GM18507 (cell line): ENCODE measurements at regions not wholly inside any gene's neighbourhood (a gene's known extent, or its start where the extent isn't known, plus 50 kb on each side); places are given as distances from the start of the nearest gene placed in this dataset.

Experiments used
- DNase-seq: peaks from one replicate; pipeline ENCODE4 v3.0.0; 2011; ENCODE audit warnings: low read depth; ENCODE audit not compliant: insufficient read length; ENCODE audit errors: extremely low spot score
- FAIRE-seq: peaks from 2 replicates; lab custom pipeline; 2011; peaks lifted over from hg19 to GRCh38; lab: Jason Lieb, UNC

- DNase-seq (no peak), FAIRE-seq (no peak)
Observed at GRCh38 chr1:5812295-5812694, 179.9 kb downstream of the NPHP4 start.

DNA sequence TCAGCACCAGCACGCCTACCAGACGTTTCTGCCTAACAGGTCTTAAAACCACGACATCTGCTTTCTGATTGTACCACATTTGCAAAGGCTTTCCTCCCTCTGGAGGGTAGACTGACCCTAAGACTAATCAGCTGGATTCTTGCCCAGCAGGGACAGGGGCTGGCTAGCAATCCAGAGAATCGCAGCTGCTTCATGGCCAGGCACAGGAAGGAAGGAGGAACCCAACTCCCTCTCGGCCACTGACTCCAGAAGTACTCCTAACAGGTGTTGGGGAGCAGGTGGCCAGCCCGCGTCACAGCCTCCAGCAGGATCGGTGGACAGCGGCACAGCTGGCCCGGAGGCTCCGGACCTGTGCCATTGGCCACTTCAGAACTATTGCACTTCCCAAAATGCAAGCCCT is 180.8 kb downstream of the NPHP4 start:
- no peak for FAIRE-seq
- no peak for DNase-seq

- FAIRE-seq (no peak), DNase-seq (no peak)
Observed at GRCh38 chr1:5810553-5811270, 181.5 kb downstream of the NPHP4 start.

GRCh38 chr1:5810131-5810530 is 182.1 kb downstream of the NPHP4 start:
- FAIRE-seq (no peak), DNase-seq (no peak)

DNA sequence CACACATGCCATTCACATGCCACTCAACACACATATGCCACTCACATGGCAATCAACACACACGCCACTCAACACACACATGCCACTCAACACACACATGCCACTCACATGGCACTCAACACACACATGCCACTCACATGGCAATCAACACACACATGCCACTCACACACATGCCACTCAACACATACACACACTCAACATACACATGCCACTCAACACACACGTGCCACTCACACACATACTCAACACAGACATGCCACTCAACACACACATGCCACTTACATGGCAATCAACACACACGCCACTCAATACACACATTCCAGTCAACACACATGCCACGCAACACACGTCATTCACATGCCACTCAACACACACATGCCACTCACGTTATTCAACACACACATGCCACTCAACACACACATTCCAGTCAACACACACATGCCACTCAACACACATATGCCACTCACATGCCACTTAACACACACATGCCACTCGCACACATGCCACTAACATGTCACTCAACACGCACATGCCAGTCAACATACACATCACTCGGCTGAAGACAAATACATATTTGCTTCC is 182.9 kb downstream of the NPHP4 start:
- FAIRE-seq = no peak

GRCh38 chr1:5803851-5804250 is 188.4 kb downstream of the NPHP4 start:
- no peak for FAIRE-seq
- no peak for DNase-seq

More for the DNA sequence above, 182.9 kb downstream of the NPHP4 start:
- DNase-seq = no peak

- FAIRE-seq (no peak), DNase-seq (no peak)
Observed at GRCh38 chr1:5802606-5803005, 189.6 kb downstream of the NPHP4 start.

GRCh38 chr1:5798904-5799303 is 193.3 kb downstream of the NPHP4 start:
- DNase-seq (no peak), FAIRE-seq (no peak)

DNA sequence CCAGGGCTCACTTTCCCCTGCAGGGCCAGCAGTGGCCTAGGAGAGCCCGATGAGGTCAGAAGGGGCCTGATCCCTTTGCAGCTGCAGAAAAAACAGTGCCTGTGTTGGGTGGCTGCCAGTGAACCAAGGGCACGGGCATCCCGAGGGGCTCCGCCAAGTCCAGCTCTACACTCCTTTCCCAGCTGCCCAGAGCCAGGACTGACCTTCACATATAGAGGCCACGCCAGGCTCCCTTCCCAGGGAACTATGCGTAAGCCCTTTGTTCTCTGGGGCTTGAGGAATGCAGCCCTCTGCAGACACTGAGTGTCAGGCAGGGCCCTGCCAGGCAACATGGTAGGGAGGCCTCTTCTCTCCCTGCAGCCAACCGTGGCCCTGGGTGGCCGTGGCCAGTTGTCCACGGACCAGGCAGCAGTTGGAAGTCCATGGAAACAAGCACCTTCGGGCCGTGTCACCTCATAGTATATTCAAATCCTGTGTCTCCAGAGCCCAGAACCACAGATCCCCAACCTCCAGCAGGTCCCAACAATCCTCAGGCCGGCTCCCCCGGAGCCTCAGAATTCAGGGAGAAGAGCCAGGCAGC is 194.0 kb downstream of the NPHP4 start:
- no peak for DNase-seq
- FAIRE-seq = no peak

DNA sequence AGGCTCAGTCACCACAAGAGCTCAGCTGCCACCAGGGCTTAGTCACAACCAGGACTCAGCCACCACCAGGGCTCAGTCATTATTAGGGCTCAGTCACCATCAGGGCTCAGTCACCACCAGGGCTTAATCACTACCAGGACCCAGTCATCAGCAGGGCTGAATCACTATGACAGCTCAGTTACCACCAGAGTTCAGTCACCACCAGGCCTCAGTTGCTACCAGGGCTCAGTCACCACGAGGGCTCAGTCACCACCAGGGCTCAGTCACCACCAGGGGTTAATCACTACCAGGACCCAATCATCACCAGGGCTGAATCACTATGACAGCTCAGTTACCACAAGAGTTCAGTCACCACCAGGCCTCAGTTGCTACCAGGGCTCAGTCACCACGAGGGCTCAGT is 196.2 kb downstream of the NPHP4 start:
- DNase-seq (no peak), FAIRE-seq (no peak)

DNA sequence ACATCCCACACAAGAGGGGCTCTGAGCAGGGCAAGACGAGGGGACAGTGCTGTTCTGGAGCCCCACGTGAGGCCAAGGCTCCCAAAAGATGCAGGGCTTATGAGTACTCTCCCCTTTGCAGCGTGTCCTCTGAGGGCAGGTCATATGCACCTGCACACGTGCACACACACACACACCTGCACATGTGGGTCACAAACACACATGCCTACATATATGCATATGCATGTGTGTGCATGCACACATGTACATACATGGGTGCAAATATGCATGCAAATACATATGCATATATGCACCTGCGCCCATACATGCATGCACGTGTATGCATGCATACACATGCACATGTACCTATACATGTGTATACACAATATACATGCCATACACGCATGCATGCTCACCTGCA is 197.9 kb downstream of the NPHP4 start:
- FAIRE-seq (no peak), DNase-seq (no peak)

DNA sequence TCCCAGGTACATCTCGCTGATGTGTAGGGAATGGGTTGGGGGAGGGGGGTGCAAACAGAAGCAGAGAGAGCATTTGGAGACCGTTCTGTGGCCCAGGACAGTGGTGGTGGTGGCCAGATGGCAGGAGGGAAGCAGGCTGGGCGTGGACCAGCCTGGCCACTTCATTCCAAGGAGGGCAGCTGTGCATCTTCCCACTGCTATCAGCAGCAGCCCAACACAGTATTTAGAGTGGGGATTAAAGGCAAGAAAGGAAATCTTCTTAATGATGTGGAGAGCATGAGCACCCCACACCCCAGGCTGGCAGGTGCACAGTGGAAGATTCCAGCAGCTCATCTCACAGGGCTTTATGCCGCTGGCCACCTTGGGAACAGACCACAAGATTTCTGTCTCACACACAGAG is 198.7 kb downstream of the NPHP4 start:
- DNase-seq (no peak), FAIRE-seq (no peak)

DNA sequence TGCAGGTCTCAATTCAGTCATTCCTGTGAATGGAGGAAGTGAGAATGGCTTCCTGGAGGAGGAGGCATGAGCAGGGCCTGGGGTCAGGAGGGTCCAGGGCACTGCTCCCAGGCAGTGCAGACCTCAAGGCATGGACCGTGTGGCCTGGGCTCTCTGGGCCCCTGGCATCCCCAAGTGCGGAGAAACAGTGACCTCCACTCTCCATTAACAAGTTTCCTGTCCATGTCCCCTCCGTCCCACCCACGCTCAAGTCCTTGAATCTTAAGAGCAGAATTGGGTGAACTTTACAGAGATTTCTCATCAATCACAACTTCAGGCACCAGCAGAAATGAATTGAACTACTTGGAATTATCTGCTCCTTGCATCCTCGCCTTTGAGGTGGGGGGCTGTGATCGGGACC is 211.1 kb downstream of the NPHP4 start:
- DNase-seq (no peak), FAIRE-seq (no peak)

GRCh38 chr1:5780324-5780716 is 211.9 kb downstream of the NPHP4 start:
- FAIRE-seq = no peak

DNA sequence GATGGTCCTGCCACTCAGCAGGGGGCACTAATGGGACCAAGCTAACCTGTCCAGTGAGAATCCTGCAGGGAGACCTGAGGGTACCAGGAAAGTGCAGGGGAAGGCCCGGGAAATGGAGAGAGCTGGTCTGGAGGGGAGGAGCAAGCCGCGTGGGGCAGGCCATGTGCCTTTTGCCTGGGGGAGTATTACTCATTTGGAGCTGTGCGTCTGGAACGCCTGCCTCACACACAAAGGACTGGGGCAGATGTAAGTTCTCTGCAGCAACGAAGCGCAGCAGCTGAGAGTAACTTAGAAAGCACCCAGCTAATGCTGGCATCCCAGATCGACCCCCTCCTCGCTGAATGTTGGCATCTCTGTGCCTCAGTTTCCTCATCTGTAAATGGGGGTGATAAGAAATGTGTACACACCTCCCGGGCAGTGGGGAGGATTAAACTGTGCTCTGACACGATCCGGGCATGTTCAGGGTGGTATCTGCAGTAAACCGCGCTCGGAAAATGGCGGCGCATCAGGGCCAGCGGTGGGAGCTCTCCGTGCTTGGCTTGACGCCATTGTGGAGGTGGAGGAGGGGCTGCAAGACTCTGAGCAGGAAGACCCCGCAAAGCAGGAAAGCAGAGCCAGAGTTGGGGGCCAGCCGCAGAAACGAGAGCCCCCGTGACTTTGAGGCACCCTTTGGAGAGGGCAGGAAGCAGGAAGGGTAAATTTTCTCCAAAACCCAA is 212.5 kb downstream of the NPHP4 start:
- FAIRE-seq = no peak
- no peak for DNase-seq

More at GRCh38 chr1:5780324-5780716, 211.9 kb downstream of the NPHP4 start:
- DNase-seq = no peak

DNA sequence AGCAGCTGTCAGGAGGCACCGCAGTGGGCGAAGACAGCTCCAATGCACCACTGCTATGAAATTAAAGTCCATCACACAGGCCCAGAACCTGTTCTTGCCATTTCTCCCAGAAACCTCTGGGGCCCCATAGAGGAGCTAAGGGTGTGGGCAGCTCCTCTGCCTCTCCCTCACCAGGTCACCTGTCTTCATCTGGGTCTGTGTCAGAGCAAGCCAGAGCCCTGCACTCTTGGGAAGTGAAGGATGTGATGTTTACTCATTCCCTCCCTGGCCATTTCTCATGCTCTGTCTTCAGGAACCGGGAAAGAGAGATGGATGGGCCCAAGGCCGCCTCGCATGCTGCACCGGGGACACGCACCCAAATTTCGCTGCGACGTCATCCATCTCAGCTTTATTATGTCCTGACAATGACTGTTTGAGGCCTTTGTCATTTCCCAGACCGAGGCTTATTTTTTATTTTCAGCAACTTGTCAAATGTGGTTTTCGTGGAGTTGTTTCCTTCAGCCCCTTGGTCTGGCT is 216.1 kb downstream of the NPHP4 start:
- DNase-seq (no peak), FAIRE-seq (no peak)

DNA sequence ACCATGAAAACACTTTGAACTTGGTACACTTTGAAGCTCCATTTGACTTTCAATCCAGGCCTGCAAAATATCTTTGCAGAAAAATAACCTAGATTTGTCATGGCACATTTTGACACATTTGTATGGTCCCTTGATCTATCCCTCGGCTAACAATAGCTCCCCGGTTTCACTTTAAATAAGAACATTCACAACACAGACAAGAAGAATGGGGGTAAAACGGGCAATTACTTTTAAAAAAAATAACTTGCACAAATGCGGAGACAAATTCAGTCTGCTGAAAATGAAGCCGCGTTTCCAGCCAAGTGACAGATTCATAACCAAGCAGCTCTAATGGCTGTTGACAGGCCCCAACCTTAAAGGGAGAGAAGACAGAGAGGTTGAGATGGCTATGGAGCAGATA is 218.2 kb downstream of the NPHP4 start:
- DNase-seq (no peak), FAIRE-seq (no peak)

DNA sequence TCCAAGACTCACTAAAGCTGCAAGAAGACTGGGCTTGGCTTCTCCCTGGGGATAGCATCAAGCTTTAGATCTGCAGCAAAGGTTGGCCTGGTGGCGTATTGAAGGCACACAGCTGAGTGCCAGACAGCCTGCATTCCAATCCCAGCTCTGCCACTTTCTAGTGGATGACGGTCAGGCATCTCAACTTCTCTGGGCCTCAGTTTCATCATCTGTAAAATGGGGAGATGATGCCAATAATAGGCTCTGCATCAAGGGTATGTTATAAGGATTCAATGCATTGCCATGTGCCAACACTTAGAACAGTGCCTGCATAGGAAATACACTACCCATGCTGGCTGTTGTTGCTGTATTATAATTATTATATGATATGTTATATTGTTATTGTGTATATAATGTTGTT is 220.4 kb downstream of the NPHP4 start:
- no peak for DNase-seq
- no peak for FAIRE-seq

GRCh38 chr1:5770981-5771765 is 221.1 kb downstream of the NPHP4 start:
- FAIRE-seq (no peak), DNase-seq (no peak)

DNA sequence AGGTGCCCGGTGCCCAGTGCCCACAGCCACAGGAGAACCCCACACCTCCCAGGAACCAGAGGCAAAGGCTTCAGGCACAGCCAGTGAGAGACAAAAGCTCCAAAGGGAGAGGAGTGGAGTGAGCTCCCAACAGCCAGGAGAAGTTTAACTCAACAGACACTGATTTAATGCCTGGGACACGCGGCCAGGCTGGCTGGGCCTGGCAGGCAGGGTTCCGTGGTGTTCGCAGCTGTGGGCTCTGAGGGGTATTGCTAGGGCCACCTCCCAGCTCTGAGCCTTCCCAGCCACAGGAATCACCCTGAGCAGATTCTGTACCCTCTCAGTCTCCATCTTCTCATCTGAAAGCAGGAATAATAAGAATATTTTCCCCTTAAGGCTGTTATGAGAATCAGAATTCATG is 222.5 kb downstream of the NPHP4 start:
- FAIRE-seq = no peak
- DNase-seq = no peak
